ENCODE measurements at regions not wholly inside any gene's neighbourhood (a gene's known extent, or its start where the extent isn't known, plus 50 kb on each side); places are given as distances from the start of the nearest gene placed in this dataset.

DNA sequence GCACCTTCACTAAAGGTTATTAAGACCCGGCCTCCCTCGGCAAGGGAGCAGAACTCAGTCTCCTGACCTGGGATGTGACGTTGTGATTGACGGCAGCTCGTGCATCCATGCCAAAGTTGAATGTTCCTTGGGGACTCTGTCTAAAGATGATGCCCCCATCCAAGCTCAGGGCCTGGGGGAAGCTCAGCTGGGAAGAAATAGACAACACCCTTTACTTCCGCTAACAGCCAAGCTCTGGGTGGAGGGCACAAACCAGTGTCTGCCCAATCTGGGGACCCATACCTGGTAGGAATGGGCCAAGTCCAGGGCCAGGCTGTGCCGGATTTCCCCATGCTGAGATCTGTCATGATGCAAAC is 95.4 kb downstream of the RMI2 start:
- Histone ChIP-seq H3K27ac (replicated peaks in 1 of 4) (no peak overlapping the region), H3K27me3 (peaks cover 0 to 8% (median 0%) of the 10 kb centered on the region in 4 donors), H3K4me1 (no peaks in the 10 kb centered on the region), H3K9me3 (peaks cover 0 to 25% (median 17%) of the 10 kb centered on the region in 4 donors), H3K4me3 (no peak overlapping the region), H3K36me3 (no peaks in the 10 kb centered on the region)
- no peak for DNase-seq (ENCODE audit: extremely low spot score)
- TF ChIP-seq POLR2A (IDR thresholded peaks at IDR 0.05; ENCODE audit: low read depth): no peak
- TF ChIP-seq, protein P1, sequence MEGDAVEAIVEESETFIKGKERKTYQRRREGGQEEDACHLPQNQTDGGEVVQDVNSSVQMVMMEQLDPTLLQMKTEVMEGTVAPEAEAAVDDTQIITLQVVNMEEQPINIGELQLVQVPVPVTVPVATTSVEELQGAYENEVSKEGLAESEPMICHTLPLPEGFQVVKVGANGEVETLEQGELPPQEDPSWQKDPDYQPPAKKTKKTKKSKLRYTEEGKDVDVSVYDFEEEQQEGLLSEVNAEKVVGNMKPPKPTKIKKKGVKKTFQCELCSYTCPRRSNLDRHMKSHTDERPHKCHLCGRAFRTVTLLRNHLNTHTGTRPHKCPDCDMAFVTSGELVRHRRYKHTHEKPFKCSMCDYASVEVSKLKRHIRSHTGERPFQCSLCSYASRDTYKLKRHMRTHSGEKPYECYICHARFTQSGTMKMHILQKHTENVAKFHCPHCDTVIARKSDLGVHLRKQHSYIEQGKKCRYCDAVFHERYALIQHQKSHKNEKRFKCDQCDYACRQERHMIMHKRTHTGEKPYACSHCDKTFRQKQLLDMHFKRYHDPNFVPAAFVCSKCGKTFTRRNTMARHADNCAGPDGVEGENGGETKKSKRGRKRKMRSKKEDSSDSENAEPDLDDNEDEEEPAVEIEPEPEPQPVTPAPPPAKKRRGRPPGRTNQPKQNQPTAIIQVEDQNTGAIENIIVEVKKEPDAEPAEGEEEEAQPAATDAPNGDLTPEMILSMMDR (IDR thresholded peaks at IDR 0.05): no peak
- TF ChIP-seq POLR2AphosphoS5 (IDR thresholded peaks at IDR 0.05): no peak
- TF ChIP-seq EP300 (IDR thresholded peaks at IDR 0.05): no peak
- intact Hi-C loops (cut with DNase I): no loop called here
- WGBS: 92% methylated on average over 7 of the region's 7 CpGs

DNA sequence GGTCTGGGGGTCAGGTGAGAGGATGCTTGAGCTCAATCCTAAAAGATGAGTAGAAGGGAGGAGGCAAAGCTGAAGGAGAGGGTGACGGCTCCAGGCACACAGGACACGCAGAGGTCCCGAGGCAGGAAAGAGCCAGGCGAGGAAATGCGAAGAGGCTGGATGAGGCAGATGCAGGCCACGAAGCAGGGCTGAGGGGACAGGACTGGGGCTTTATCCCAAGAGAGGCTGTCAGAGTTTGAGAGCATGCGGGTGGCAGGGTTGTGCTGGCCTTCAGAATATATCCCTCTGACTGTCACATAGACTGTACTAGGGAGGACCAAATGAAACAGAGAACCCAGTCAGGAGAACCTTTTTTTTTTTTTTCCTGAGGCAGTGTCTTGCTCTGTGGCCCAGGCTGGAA is 100.2 kb downstream of the RMI2 start:
- TF ChIP-seq POLR2AphosphoS5 (IDR thresholded peaks at IDR 0.05) (no peak), POLR2A (IDR thresholded peaks at IDR 0.05; ENCODE audit: low read depth) (no peak), EP300 (IDR thresholded peaks at IDR 0.05) (no peak)
- TF ChIP-seq, protein P1 (IDR thresholded peaks at IDR 0.05): no peak
- intact Hi-C loops (cut with DNase I): no loop called here
- DNase-seq (ENCODE audit: extremely low spot score): no peak
- Histone ChIP-seq H3K9me3 (peaks cover 0 to 14% (median 11%) of the 10 kb centered on the region in 4 donors), H3K4me3 (no peak overlapping the region), H3K4me1 (no peaks in the 10 kb centered on the region), H3K36me3 (no peaks in the 10 kb centered on the region), H3K27me3 (no peaks in the 10 kb centered on the region), H3K27ac (replicated peaks in 1 of 4) (no peak overlapping the region)
- 85% methylated on average over 7 of the region's 7 CpGs for WGBS

DNA sequence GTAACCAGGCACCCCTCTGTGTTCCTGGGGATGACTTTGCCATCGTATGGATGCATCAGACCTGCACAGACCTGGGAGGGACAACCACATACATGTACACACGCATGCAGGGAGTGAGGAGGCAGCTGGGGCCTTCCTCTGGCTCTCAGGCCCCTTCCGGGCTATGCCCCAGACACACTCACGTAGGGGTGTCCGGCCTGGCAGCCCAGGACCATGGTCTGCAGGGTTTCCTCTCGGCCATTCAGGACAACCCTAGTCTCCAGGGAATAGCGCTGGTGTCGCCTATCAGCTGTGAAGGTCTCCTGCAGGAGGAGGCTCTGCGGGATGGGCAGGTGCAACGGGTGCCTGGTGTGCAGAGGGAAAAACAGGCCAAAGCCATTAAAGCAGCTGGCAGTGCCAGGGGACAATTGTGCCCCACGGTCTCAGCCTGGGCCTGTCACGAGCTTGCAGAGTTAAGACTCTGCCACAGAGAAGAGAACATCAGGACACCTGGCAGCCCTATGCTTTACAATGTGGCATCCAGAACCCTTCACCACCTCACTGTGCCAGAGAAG is 101.4 kb downstream of the RMI2 start:
- 93% methylated on average over 9 of the region's 12 CpGs for WGBS
- intact Hi-C loops (cut with DNase I): no loop called here
- Histone ChIP-seq H3K9me3 (peaks cover 0 to 3% (median 2%) of the 10 kb centered on the region in 4 donors), H3K4me1 (no peaks in the 10 kb centered on the region), H3K4me3 (no peak overlapping the region), H3K27me3 (no peaks in the 10 kb centered on the region), H3K36me3 (no peaks in the 10 kb centered on the region), H3K27ac (replicated peaks in 1 of 4) (no peak overlapping the region)
- DNase-seq (ENCODE audit: extremely low spot score): no peak
- TF ChIP-seq, protein P1 (IDR thresholded peaks at IDR 0.05): no peak
- TF ChIP-seq POLR2A (IDR thresholded peaks at IDR 0.05; ENCODE audit: low read depth): no peak
- no peak for TF ChIP-seq POLR2AphosphoS5 (IDR thresholded peaks at IDR 0.05)
- TF ChIP-seq EP300 (IDR thresholded peaks at IDR 0.05): no peak

DNA sequence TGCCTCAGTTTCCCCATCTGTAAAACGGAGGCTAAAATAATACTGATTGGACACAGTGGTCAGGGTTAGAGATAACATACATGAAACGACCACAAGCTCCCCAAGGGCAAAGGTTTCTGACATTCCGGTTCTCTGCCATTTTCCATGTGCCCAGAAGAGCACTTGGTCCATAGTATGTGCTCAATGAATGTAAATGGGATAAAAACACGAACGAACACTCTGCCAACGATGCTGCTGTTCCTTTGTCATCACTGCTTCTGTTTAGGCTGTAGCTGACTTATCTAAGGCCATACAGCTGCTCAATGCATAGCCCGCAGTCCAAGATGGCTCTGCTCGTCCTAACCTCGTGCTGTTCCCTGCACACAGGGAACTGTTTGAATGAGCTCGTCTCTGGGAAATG is 102.0 kb downstream of the RMI2 start:
- intact Hi-C loops (cut with DNase I): no loop called here

More for the DNA sequence above, 102.0 kb downstream of the RMI2 start:
- no peak overlapping the region for H3K4me3 ChIP-seq
- 94% methylated on average over 10 of the region's 10 CpGs for WGBS
- no peak for DNase-seq (ENCODE audit: extremely low spot score)
- H3K27me3 ChIP-seq: no peaks in the 10 kb centered on the region
- H3K9me3 ChIP-seq: no peaks in the 10 kb centered on the region
- peaks cover 0 to 2% (median 0%) of the 10 kb centered on the region in 4 donors for H3K4me1 ChIP-seq
- no peak overlapping the region for H3K27ac ChIP-seq (replicated peaks in 1 of 4)
- TF ChIP-seq EP300 (IDR thresholded peaks at IDR 0.05) (no peak), POLR2A (IDR thresholded peaks at IDR 0.05; ENCODE audit: low read depth) (no peak), POLR2AphosphoS5 (IDR thresholded peaks at IDR 0.05) (no peak)
- TF ChIP-seq, protein P1 (IDR thresholded peaks at IDR 0.05): no peak
- H3K36me3 ChIP-seq: no peaks in the 10 kb centered on the region

Data from esophagus muscularis mucosa (tissue), 4 donors.